MM.1S (cell line): ENCODE measurements at regions not wholly inside any gene's neighbourhood (a gene's known extent, or its start where the extent isn't known, plus 50 kb on each side); places are given as distances from the start of the nearest gene placed in this dataset.

ENCODE experiments used
- DNase-seq: peaks from one replicate; pipeline ENCODE4 v3.0.0-alpha.2; 2015
- H2AFZ ChIP-seq: fragments of 300-600 bp; sonication (generic); 2 replicates; pipeline ENCODE4 v1.6.0; 2016; ENCODE audit warnings: antibody characterized with exemption, low read length
- H3F3A ChIP-seq: fragments of 300-600 bp; sonication (generic); 2 replicates; pipeline ENCODE4 v1.6.1; 2016; ENCODE audit warnings: mild to moderate bottlenecking, antibody characterized with exemption, low read length, moderate library complexity, mixed read lengths; ENCODE audit not compliant: insufficient read depth
- H3K27ac ChIP-seq: fragments of 300-600 bp; sonication (generic); 2 replicates; pipeline ENCODE4 v1.5.1; 2016; ENCODE audit warnings: mild to moderate bottlenecking, low read length
- H3K27me3 ChIP-seq: fragments of 300-600 bp; sonication (generic); replicated peaks from 2 replicates; pipeline ENCODE4 v1.6.0; 2016; ENCODE audit warnings: low read length; ENCODE audit not compliant: insufficient read depth
- H3K36me3 ChIP-seq: fragments of 300-600 bp; sonication (generic); replicated peaks from 2 replicates; pipeline ENCODE4 v1.6.1; 2016; ENCODE audit warnings: mild to moderate bottlenecking, low read length, mixed read lengths; ENCODE audit not compliant: insufficient read depth
- H3K4me1 ChIP-seq: fragments of 300-600 bp; sonication (generic); 2 replicates; pipeline ENCODE4 v1.6.1; 2016; ENCODE audit warnings: low read length, mixed read lengths
- H3K4me2 ChIP-seq: fragments of 300-600 bp; sonication (generic); 2 replicates; pipeline ENCODE4 v1.6.0; 2016; ENCODE audit warnings: low read depth, low read length
- H3K4me3 ChIP-seq: fragments of 300-600 bp; sonication (generic); 2 replicates; pipeline ENCODE4 v1.5.1; 2016; ENCODE audit warnings: low read length, mixed read lengths
- H3K79me2 ChIP-seq: fragments of 300-600 bp; sonication (generic); 2 replicates; pipeline ENCODE4 v1.6.1; 2016; ENCODE audit warnings: mixed run types, low read length, mixed read lengths
- H3K9ac ChIP-seq: fragments of 300-600 bp; sonication (generic); 2 replicates; pipeline ENCODE4 v1.6.1; 2016; ENCODE audit warnings: low read length, mixed read lengths
- H3K9me2 ChIP-seq: fragments of 300-600 bp; sonication (generic); replicated peaks from 2 replicates; pipeline ENCODE4 v1.6.1; 2016; ENCODE audit warnings: mild to moderate bottlenecking, low read length, mixed read lengths; ENCODE audit not compliant: insufficient read depth
- H3K9me3 ChIP-seq: fragments of 300-600 bp; sonication (generic); replicated peaks from 2 replicates; pipeline ENCODE4 v1.6.1; 2016; ENCODE audit warnings: mild to moderate bottlenecking, low read length, mixed read lengths; ENCODE audit not compliant: insufficient read depth
- H4K20me1 ChIP-seq: fragments of 300-600 bp; sonication (generic); 2 replicates; pipeline ENCODE4 v1.6.1; 2016; ENCODE audit warnings: mild to moderate bottlenecking, low read length, moderate library complexity, mixed read lengths; ENCODE audit not compliant: insufficient read depth
- EZH2 ChIP-seq: fragments of 300-600 bp; sonication (generic); optimal IDR thresholded peaks from 2 replicates; pipeline ENCODE3; 2017; ENCODE audit warnings: low read depth, mild to moderate bottlenecking, antibody characterized with exemption, low read length, mixed read lengths
- EZH2phosphoT487 ChIP-seq: fragments of 300-600 bp; sonication (generic); IDR thresholded peaks from 2 replicates; pipeline ENCODE4 v1.6.1; 2018; ENCODE audit warnings: antibody characterized with exemption, low read length
- TF ChIP-seq, protein P1 (sequence below): fragments of 300-600 bp; sonication (generic); IDR thresholded peaks from 2 replicates; pipeline ENCODE4 v1.5.1; 2016; ENCODE audit warnings: antibody characterized with exemption, low read length, mixed read lengths

DNA sequence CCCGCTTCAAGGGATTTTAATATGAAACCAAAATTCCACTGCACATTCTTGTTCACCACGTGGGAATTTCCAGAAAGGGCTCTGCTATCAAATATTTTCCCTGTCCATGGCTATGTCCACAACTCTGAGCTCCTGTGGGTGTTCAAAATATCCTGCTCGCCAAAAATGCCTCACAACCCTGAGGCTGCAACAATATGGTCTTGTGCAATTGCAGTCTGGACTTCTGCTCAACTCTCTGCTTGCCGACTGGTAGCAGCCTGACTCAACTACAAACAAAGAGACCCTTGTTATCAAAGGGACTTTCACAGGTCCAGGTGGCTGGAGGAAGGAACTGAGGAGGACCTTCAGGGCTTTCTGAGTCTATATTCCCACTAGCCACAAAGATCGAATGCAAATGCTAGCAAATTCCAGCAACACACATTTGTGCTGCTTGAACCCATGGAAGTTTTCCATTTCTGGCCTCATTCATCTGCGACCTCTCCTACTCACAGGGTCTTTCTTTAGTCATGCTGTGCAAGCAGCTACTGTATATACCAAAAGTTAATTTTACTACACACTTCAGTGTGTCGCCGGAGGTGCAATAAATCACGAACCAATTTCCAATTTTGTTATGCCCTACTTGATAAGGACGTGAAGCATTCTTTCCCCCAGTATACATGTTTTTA is 169.2 kb upstream of the SLC30A5 start:
- Histone ChIP-seq H3K4me1 (no peaks in the 10 kb centered on the region), H2AFZ (no peak overlapping the region), H3K9ac (no peak overlapping the region), H4K20me1 (no peaks in the 10 kb centered on the region), H3K9me2 (no peaks in the 10 kb centered on the region), H3K36me3 (no peaks in the 10 kb centered on the region), H3K27ac (no peak overlapping the region), H3K4me2 (no peak overlapping the region), H3F3A (no peaks in the 10 kb centered on the region), H3K4me3 (no peak overlapping the region), H3K27me3 (no peaks in the 10 kb centered on the region), H3K79me2 (no peaks in the 10 kb centered on the region), H3K9me3 (no peaks in the 10 kb centered on the region)
- no peak for DNase-seq
- TF ChIP-seq, protein P1, sequence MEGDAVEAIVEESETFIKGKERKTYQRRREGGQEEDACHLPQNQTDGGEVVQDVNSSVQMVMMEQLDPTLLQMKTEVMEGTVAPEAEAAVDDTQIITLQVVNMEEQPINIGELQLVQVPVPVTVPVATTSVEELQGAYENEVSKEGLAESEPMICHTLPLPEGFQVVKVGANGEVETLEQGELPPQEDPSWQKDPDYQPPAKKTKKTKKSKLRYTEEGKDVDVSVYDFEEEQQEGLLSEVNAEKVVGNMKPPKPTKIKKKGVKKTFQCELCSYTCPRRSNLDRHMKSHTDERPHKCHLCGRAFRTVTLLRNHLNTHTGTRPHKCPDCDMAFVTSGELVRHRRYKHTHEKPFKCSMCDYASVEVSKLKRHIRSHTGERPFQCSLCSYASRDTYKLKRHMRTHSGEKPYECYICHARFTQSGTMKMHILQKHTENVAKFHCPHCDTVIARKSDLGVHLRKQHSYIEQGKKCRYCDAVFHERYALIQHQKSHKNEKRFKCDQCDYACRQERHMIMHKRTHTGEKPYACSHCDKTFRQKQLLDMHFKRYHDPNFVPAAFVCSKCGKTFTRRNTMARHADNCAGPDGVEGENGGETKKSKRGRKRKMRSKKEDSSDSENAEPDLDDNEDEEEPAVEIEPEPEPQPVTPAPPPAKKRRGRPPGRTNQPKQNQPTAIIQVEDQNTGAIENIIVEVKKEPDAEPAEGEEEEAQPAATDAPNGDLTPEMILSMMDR: no peak
- TF ChIP-seq EZH2: no peak
- no peak for TF ChIP-seq EZH2phosphoT487

DNA sequence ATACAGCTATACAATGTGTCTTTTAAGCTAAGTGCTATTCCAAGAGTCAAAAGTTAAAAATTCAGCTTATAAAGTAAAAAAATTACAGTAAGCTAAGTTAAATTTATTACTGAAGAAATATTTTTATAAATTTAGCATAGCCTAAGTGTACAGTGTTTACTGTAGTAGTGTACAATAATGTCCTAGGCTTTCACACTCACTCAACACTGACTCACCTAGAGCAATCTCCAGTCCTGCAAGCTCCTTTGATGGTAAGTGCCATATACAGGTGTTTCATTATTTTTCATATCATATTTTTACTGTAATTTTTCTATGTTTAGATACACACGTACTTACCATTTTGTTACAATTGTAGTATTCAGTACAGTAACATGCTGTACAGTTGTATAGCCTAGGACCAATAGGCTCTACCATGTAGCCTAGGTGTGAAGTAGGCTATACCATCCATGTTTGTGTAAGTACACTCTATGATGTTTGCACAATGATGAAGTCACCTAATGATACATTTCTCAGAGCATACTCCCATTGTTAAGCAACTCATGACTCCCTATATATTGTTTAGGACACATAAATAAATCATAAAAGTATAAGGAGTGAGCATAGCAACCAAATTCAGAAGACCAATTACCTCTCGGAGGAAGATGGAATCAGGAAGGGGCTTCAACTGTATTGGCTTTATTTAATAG is 165.1 kb upstream of the SLC30A5 start:
- DNase-seq: no peak
- TF ChIP-seq, protein P1: no peak
- TF ChIP-seq EZH2phosphoT487: no peak
- TF ChIP-seq EZH2: no peak
- H4K20me1 ChIP-seq: no peaks in the 10 kb centered on the region

DNA sequence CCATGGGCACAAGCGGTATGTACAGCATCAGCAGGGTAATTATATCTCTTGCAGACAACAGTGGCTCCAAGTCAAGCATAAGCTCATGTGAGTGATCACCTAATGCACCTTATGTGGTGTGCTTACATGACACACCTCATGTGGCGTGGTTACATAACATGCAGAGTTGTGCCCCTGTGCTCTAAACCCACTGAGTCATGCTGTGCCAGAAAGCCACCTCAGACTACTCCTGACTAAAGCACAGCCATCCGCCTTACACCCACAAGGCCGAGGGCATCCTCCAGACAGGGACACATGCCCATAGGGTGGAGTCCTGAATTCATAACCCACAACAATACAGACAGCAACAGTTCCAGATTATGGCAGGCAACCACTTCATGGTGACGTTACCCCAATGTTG is 163.7 kb upstream of the SLC30A5 start:
- H3K79me2 ChIP-seq: no peaks in the 10 kb centered on the region
- no peak overlapping the region for H2AFZ ChIP-seq
- no peaks in the 10 kb centered on the region for H3F3A ChIP-seq
- H3K4me1 ChIP-seq: no peaks in the 10 kb centered on the region
- no peaks in the 10 kb centered on the region for H3K36me3 ChIP-seq
- H3K9ac ChIP-seq: no peak overlapping the region
- H3K4me2 ChIP-seq: no peak overlapping the region
- DNase-seq: no peak
- H3K27me3 ChIP-seq: no peaks in the 10 kb centered on the region
- H3K9me2 ChIP-seq: no peaks in the 10 kb centered on the region
- no peaks in the 10 kb centered on the region for H4K20me1 ChIP-seq
- H3K9me3 ChIP-seq: no peaks in the 10 kb centered on the region
- no peak overlapping the region for H3K27ac ChIP-seq
- H3K4me3 ChIP-seq: no peak overlapping the region
- no peak for TF ChIP-seq EZH2phosphoT487
- TF ChIP-seq, protein P1: no peak
- no peak for TF ChIP-seq EZH2

More for the DNA sequence above, 165.1 kb upstream of the SLC30A5 start:
- H3K27ac ChIP-seq: no peak overlapping the region
- H3F3A ChIP-seq: no peaks in the 10 kb centered on the region
- H3K27me3 ChIP-seq: no peaks in the 10 kb centered on the region
- H3K4me1 ChIP-seq: no peaks in the 10 kb centered on the region
- no peak overlapping the region for H3K4me2 ChIP-seq
- no peaks in the 10 kb centered on the region for H3K79me2 ChIP-seq
- no peak overlapping the region for H3K9ac ChIP-seq
- H3K4me3 ChIP-seq: no peak overlapping the region
- no peak overlapping the region for H2AFZ ChIP-seq
- H3K9me2 ChIP-seq: no peaks in the 10 kb centered on the region
- H3K36me3 ChIP-seq: no peaks in the 10 kb centered on the region
- no peaks in the 10 kb centered on the region for H3K9me3 ChIP-seq
